ENCODE measurements at regions not wholly inside any gene's neighbourhood (a gene's known extent, or its start where the extent isn't known, plus 50 kb on each side); places are given as distances from the start of the nearest gene placed in this dataset.

- no peak for DNase-seq
Measured at GRCh38 chr13:34422956-34423355, 519.1 kb upstream of the NBEA start.

- DNase-seq, result no peak
Measured at GRCh38 chr13:34425327-34425949, 516.6 kb upstream of the NBEA start.

- no peak for DNase-seq
Measured at GRCh38 chr13:34428911-34429310, 513.2 kb upstream of the NBEA start.

DNA sequence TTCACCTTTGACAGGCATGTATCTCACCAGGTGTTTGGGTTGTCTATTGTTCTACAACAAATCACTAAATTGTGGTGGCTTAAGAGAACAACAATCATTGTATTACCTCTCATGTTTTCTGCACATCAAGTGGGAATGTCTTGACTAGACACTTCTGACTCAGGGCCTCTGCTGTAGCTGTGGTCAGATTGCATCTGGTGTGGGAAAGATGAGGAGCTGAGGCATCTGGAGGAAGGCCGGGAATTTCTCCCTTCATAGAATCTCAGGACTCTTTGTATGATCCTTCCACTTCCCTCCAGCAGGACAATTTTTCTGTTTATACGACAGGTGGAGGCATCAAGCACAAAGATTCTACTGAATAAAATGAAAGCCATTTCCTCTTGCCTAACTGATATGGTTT lies 511.8 kb upstream of the NBEA start:
- DNase-seq, result no peak

- DNase-seq, result no peak
Measured at GRCh38 chr13:34431827-34432581, 510.1 kb upstream of the NBEA start.

GRCh38 chr13:34435338-34435737 lies 506.7 kb upstream of the NBEA start:
- no peak for DNase-seq

- no peak for DNase-seq
Measured at GRCh38 chr13:34437873-34438272, 504.2 kb upstream of the NBEA start.

- DNase-seq, result no peak
Measured at GRCh38 chr13:34452831-34453230, 489.2 kb upstream of the NBEA start.

- DNase-seq, result no peak
Measured at GRCh38 chr13:34458756-34459715, 483.0 kb upstream of the NBEA start.

DNA sequence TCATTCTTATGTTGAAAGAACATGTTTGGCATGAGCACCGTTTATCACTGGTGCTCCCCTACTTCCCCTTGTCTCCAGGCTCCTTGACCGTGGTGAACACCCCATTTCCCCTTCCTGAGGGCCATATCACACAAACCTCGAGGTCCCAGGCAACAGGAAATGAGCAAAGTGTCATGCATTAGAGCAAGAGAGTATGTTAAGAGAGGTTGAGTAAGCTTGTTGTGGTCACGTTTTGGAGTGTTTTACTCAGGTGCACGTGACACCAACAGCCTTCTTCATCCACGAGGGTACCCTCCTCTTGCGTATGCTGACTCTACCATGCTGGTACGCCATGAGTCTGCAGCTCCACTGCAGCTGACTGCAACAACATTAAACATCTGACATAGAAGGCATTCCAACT lies 482.2 kb upstream of the NBEA start:
- DNase-seq, result no peak

DNA sequence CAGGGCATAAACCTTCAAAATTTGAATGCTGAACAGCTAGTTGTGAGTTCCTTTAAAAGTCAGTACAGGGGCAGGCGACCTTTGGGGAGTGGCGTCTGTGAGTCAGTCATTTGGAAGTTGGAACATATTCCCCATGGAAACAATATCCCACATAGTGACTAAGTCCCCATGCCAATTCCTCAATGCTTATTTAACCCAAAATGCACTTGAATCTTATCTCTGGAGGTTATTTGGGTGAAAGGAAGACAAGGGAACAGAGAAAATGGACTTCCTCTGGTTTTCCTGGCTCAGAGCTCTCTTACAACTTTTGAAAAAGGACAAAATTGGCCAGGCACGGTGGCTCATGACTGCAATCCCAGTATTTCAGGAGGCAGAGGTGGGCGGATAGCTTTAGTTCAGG lies 479.2 kb upstream of the NBEA start:
- no peak for DNase-seq

DNA sequence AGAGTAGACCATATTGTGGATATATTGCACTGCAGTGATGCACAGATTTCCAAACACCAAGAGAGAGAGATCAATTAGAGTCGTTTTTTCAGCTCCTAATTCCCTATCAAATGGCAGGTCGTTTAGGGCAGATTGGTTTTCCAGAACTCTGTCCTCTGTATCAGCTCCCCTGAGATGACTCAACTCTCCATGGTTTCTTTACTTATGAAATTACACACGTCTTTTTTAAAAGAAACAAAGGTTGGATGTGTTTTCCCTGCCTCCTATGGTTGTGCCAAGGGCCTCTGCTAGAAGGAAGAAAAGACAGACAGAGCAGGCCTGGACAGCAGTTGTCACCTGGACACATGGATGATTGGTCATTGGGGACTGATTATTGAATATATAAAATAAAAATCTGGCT lies 478.1 kb upstream of the NBEA start:
- DNase-seq, result no peak

GRCh38 chr13:34465423-34465922 lies 476.6 kb upstream of the NBEA start:
- DNase-seq, result no peak

GRCh38 chr13:34466301-34466700 lies 475.8 kb upstream of the NBEA start:
- DNase-seq, result no peak

- DNase-seq, result no peak
Measured at GRCh38 chr13:34467450-34468083, 474.5 kb upstream of the NBEA start.

DNA sequence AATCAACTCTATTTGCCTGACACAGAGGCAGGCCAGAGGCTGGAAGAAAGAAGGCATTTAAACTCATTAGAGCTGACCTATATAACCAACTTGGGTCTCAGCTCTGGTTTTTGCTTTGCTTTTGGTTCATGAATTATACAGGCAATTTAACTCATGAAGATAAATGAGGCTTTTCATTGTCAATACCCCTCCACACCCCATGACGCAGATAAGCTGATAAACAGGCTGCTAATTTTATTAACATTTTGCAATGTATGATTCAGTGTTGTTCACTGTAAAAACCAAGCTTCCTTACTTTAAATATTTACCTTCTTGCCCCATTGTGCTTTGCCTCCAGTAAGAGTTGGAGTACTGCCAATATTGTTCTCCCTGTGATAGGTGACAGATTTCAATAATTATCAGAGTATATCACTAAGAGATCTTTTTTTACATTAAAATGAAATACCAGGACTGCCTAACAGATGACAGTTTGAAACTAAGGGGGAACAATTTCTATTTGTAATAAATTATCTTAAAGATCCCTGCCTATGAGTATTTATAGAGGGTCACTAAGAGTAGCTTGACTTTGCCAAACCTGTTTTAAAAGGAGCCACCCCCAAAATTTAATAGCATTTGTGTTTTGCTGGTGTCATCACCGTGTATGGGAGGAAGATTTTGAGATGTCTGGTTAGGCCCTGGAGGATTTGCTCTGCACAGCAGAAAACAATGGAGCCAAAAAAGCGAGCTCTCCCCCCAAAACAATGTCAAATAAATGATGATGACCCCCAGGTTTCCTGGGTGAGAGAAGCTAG lies 472.7 kb upstream of the NBEA start:
- no peak for DNase-seq

DNA sequence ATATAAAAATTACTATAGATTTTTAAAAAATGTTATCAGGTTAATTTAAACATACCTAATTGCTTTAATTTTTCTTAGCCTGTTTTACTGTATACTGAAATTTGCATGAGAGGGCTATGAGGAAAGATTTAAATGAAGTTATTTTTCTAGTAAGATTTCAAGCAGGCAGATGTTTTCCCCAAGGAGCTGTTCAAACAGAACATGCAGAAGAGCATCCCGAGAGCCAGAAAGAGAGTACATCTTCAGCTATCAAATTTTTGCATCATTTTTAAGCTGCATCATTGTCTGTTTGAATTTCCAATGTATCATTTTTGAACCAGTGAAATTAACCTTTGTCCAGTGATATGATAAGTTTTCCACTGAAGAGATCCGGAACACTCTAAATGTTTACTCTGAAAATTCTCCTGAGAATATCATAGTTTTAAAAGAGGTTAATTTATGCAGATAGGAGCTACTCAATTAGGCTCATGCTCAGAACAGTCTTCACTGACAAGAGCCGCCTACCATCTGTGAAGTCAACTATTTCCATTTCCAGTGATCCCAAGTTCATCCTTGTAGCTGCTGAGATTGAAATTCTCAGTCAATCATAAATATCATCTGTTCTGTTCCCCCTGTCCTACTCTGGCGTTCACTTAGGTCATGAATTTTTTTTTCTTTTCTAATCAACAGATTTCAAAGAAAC lies 467.7 kb upstream of the NBEA start:
- DNase-seq, result no peak

- DNase-seq, result no peak
Measured at GRCh38 chr13:34478376-34478775, 463.7 kb upstream of the NBEA start.

- no peak for DNase-seq
Measured at GRCh38 chr13:34502011-34502410, 440.1 kb upstream of the NBEA start.

DNA sequence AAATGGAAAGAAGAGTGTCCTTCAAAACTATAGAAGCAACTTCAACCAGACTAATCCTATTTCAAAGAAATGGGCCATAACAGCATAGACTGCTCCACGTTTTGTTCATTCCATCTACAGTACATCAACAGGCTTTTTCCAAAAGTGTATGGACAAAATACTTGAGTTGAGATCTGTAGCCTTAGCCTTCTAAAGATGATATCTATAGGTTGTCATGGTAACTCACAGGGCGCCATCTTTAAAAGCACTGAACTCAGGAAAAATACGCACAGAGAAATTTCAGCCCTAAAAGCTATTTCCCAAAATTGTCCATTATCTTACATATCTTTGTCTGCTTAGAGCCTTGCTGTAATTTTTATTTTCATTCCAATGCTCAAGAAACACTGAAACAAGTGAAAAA lies 439.4 kb upstream of the NBEA start:
- no peak for DNase-seq

GRCh38 chr13:34506796-34507195 lies 435.3 kb upstream of the NBEA start:
- no peak for DNase-seq

GRCh38 chr13:34507630-34508029 lies 434.4 kb upstream of the NBEA start:
- DNase-seq, result no peak

Data from activated CD4-positive, alpha-beta T cell treated with anti-CD3 and anti-CD28 coated beads for 4 hours (primary cell).